ENCODE measurements at regions not wholly inside any gene's neighbourhood (a gene's known extent, or its start where the extent isn't known, plus 50 kb on each side); places are given as distances from the start of the nearest gene placed in this dataset.

DNA sequence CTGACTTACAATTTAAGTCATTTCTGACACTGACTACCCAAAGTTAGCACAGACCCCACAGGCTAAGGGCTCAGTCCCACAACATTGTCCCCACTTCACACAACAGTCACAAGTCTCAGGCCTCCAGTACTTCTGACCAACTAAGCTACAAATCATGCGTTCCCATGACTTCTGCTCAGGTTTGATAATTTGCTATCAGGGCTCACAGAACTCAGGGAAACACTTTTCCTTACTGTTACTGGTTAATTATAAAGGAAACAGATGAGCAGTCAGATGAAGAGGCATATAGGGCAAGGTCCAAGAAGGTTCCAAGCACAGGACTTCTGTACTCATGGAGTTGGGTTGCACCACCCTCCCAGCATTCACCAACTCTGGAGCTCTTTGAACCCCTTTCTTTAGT lies 151.2 kb upstream of the TNR start:
- no peak for DNase-seq
- WGBS, 2 donors (ENCODE audit: low coverage in 1 of 2) = 94% methylated on average over 1 of the region's 1 CpG; no CpG with 5 or more reads in 1 of the 2 donors

DNA sequence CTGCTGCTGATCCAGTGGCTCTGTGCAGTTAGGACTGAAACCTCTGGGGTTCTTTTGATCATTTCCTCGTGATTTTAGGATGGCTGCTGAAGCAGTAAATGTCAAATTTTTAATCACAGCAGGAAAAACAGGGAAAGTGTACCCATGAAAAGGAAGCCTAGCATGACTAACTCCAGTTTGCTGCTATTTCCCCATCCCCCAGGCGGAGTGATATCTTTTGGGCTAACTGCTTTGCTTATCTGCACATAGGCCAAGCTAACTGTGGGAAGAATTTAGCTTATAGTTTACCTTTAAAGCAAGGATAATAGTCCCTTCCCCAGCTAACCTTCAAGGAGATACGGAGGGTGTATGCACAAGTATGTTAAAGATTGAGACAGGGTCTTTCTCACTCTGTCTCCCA lies 149.8 kb upstream of the TNR start:
- WGBS, 2 donors (ENCODE audit: low coverage in 1 of 2) = 68 to 83% methylated on average over 2 to 3 of the region's 3 CpGs
- in situ Hi-C loops (cut with MboI; ENCODE audit: low pct_ligation_motif_present in 1 of 4, low pct_unique_long_range_greater_than_20kb in 1 of 4, low sequenced_read_pairs in 3 of 4) = loop anchor here in 1 of 4 donors (25.0 kb wide), 1 partner anchor 406 kb away; no protein-coding TSS in a partner anchor

More for the DNA sequence above, 151.2 kb upstream of the TNR start:
- Histone ChIP-seq H3K4me1 (no peaks in the 10 kb centered on the region), H3K27me3 (no peaks in the 10 kb centered on the region), H3K36me3 (no peaks in the 10 kb centered on the region), H3K4me3 (no peak overlapping the region), H3K27ac (no peak overlapping the region), H3K9me3 (no peaks in the 10 kb centered on the region)
- intact Hi-C loops (cut with DNase I; ENCODE audit: low total_unique reads) = no loop called here
- TF ChIP-seq, protein P1, sequence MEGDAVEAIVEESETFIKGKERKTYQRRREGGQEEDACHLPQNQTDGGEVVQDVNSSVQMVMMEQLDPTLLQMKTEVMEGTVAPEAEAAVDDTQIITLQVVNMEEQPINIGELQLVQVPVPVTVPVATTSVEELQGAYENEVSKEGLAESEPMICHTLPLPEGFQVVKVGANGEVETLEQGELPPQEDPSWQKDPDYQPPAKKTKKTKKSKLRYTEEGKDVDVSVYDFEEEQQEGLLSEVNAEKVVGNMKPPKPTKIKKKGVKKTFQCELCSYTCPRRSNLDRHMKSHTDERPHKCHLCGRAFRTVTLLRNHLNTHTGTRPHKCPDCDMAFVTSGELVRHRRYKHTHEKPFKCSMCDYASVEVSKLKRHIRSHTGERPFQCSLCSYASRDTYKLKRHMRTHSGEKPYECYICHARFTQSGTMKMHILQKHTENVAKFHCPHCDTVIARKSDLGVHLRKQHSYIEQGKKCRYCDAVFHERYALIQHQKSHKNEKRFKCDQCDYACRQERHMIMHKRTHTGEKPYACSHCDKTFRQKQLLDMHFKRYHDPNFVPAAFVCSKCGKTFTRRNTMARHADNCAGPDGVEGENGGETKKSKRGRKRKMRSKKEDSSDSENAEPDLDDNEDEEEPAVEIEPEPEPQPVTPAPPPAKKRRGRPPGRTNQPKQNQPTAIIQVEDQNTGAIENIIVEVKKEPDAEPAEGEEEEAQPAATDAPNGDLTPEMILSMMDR (IDR thresholded peaks at IDR 0.05) = no peak
- TF ChIP-seq EP300 (IDR thresholded peaks at IDR 0.05; ENCODE audit: low read depth) = no peak
- TF ChIP-seq POLR2AphosphoS5 (IDR thresholded peaks at IDR 0.05) = no peak
- no peak for TF ChIP-seq POLR2A (IDR thresholded peaks at IDR 0.05)
- in situ Hi-C loops (cut with MboI; ENCODE audit: low pct_ligation_motif_present in 1 of 4, low pct_unique_long_range_greater_than_20kb in 1 of 4, low sequenced_read_pairs in 3 of 4) = loop anchor here in 1 of 4 donors (25.0 kb wide), 1 partner anchor 407 kb away; no protein-coding TSS in a partner anchor

DNA sequence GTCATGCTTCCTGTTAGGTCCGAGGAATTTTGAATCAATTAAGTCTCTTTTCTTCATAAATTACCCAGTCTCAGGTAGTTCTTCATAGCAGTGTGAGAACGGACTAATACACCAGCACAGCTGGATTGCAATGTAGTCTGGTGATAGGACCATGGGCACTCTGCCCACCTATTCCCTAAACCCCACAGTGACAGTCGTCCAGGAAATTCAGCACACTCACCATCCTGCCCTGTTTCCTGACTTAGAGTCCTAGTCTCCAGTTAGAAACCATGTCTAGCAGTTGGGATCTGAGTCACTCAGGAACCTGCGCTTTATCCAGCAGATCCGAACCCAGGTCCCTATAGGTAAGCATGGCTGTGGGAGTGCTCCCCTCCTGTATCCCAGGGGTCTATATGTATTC lies 149.3 kb upstream of the TNR start:
- no peak overlapping the region for H3K4me3 ChIP-seq
- TF ChIP-seq, protein P1 (IDR thresholded peaks at IDR 0.05) = no peak
- TF ChIP-seq EP300 (IDR thresholded peaks at IDR 0.05; ENCODE audit: low read depth) = no peak
- no peak for TF ChIP-seq POLR2AphosphoS5 (IDR thresholded peaks at IDR 0.05)
- TF ChIP-seq POLR2A (IDR thresholded peaks at IDR 0.05) = no peak
- H3K27ac ChIP-seq = no peak overlapping the region
- WGBS, 2 donors (ENCODE audit: low coverage in 1 of 2) = 72 to 86% methylated on average over 2 to 5 of the region's 5 CpGs
- H3K36me3 ChIP-seq = no peaks in the 10 kb centered on the region
- H3K9me3 ChIP-seq = no peaks in the 10 kb centered on the region
- H3K4me1 ChIP-seq = no peaks in the 10 kb centered on the region
- no peaks in the 10 kb centered on the region for H3K27me3 ChIP-seq
- DNase-seq = no peak
- in situ Hi-C loops (cut with MboI; ENCODE audit: low pct_ligation_motif_present in 1 of 4, low pct_unique_long_range_greater_than_20kb in 1 of 4, low sequenced_read_pairs in 3 of 4) (loop anchor here in 1 of 4 donors (25.0 kb wide), 1 partner anchor 405 kb away; no protein-coding TSS in a partner anchor), intact Hi-C loops (cut with DNase I; ENCODE audit: low total_unique reads) (no loop called here)

More for the DNA sequence above, 149.8 kb upstream of the TNR start:
- Histone ChIP-seq H3K4me1 (no peaks in the 10 kb centered on the region), H3K27me3 (no peaks in the 10 kb centered on the region), H3K9me3 (no peaks in the 10 kb centered on the region), H3K27ac (no peak overlapping the region), H3K4me3 (no peak overlapping the region), H3K36me3 (no peaks in the 10 kb centered on the region)
- TF ChIP-seq EP300 (IDR thresholded peaks at IDR 0.05; ENCODE audit: low read depth) (no peak), POLR2A (IDR thresholded peaks at IDR 0.05) (no peak), POLR2AphosphoS5 (IDR thresholded peaks at IDR 0.05) (no peak)
- TF ChIP-seq, protein P1 (IDR thresholded peaks at IDR 0.05) = no peak
- intact Hi-C loops (cut with DNase I; ENCODE audit: low total_unique reads) = no loop called here
- DNase-seq = no peak

DNA sequence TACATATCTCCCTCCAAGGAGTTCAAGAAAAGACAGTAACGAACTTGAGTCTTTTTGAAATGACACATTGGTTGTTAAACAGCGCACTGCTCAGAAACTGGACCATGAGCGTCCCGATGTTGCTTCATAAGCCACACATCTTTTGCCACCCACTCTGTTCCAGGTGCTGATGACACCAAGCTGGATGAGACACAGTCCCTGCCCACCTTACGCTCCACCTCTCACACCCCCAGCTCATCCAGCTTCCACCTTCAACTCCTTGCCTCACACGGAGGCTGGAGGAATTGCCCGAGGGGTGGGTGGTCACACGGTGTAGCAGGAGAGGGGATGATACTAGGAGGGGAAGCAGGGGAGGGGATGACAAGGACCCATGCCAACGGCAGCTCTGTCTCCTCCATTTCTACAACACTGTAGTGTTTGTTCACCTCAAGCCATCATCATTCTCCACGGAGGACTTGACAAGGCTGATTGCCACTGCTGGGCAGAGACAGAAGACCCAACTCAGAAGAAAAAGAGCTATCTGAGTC lies 148.5 kb upstream of the TNR start:
- DNase-seq = no peak
- Histone ChIP-seq H3K9me3 (no peaks in the 10 kb centered on the region), H3K27me3 (no peaks in the 10 kb centered on the region), H3K27ac (no peak overlapping the region), H3K4me3 (no peak overlapping the region), H3K4me1 (no peaks in the 10 kb centered on the region), H3K36me3 (no peaks in the 10 kb centered on the region)
- intact Hi-C loops (cut with DNase I; ENCODE audit: low total_unique reads) = no loop called here
- TF ChIP-seq POLR2A (IDR thresholded peaks at IDR 0.05) (no peak), EP300 (IDR thresholded peaks at IDR 0.05; ENCODE audit: low read depth) (no peak), POLR2AphosphoS5 (IDR thresholded peaks at IDR 0.05) (no peak)
- TF ChIP-seq, protein P1 (IDR thresholded peaks at IDR 0.05) = no peak
- in situ Hi-C loops (cut with MboI; ENCODE audit: low pct_ligation_motif_present in 1 of 4, low pct_unique_long_range_greater_than_20kb in 1 of 4, low sequenced_read_pairs in 3 of 4) = loop anchor here in 1 of 4 donors (25.0 kb wide), 1 partner anchor 405 kb away; no protein-coding TSS in a partner anchor
- WGBS, 2 donors (ENCODE audit: low coverage in 1 of 2) = 85% methylated on average over 10 of the region's 10 CpGs; no CpG with 5 or more reads in 1 of the 2 donors
